K562 (cell line): ENCODE measurements at regions not wholly inside any gene's neighbourhood (a gene's known extent, or its start where the extent isn't known, plus 50 kb on each side); places are given as distances from the start of the nearest gene placed in this dataset.

Experiments
- ATAC-seq: fragments of 200-7000 bp; cut with Tn5 transposase; 3 replicates; pipeline ENCODE4 v1.9.1; 2020; ENCODE audit warnings: moderate library complexity
- BruUV-seq: library from RNA; stranded (reverse); fragments of 400-500 nt; replicated peaks from 2 replicates; lab custom pipeline; 2021; lab: Mats Ljungman, UMichigan
- CTCF ChIA-PET: fragments of 300-600 bp; formaldehyde crosslinking; extraction: SDS; loops from one replicate; lab custom pipeline; 2021; ENCODE audit warnings: low intra/inter-chr PET ratio; lab: Yijun Ruan, JAX
- POLR2A ChIA-PET: fragments of 300-600, 350-650 bp; sonication (Branson Sonifier 250); formaldehyde crosslinking; extraction: SDS; loops from one replicate; lab custom pipeline; 2021; ENCODE audit warnings: antibody characterized with exemption, inconsistent platforms; lab: Yijun Ruan, JAX
- DNase-seq, 4 experiments: peaks; one replicate each; pipeline versions ENCODE4 v3.0.0 to v3.0.0-alpha.2; 2011 to 2018; ENCODE audit warnings: low spot score in 3 of 4, mixed read lengths in 3 of 4; ENCODE audit errors: extremely low read depth in 1 of 4
- FAIRE-seq: peaks from 2 replicates; lab custom pipeline; 2011; peaks lifted over from hg19 to GRCh38; lab: Jason Lieb, UNC
- H2AFZ ChIP-seq: 2 replicates; pipeline ENCODE4 v1.6.0; 2011; ENCODE audit warnings: low read depth, low read length, control low read depth, inconsistent platforms
- H3K27ac ChIP-seq: fragments of 200-600 bp; 3 replicates; pipeline ENCODE4 v1.8.0; 2011; ENCODE audit warnings: low read depth, mild to moderate bottlenecking, control low read depth, inconsistent platforms, low read length, moderate library complexity, mixed read lengths; ENCODE audit errors: extremely low read depth
- H3K27me3 ChIP-seq, 2 experiments: fragments of 300-600 bp in 1 of 2; 2 replicates in 1 of 2; 3 replicates in 1 of 2; pipeline versions ENCODE4 v1.6.0 to v1.8.0; 2011; ENCODE audit warnings: inconsistent platforms in 2 of 2, low read length in 2 of 2, mild to moderate bottlenecking in 1 of 2, mixed read lengths in 1 of 2, moderate library complexity in 1 of 2; ENCODE audit not compliant: control insufficient read depth in 2 of 2, insufficient read depth in 2 of 2
- H3K36me3 ChIP-seq: fragments of 300-600 bp; 3 replicates; pipeline ENCODE4 v1.8.0; 2011; ENCODE audit warnings: mild to moderate bottlenecking, low read length, inconsistent platforms; ENCODE audit not compliant: control insufficient read depth, insufficient read depth
- H3K4me1 ChIP-seq, 2 experiments: fragments of 200-600 bp in 1 of 2; replicated peaks in 1 of 2; 2 replicates in 1 of 2; 3 replicates in 1 of 2; pipeline versions ENCODE4 v1.5.1 to v1.8.0; 2011; ENCODE audit warnings: inconsistent platforms in 2 of 2, low read length in 2 of 2, mild to moderate bottlenecking in 1 of 2, mixed read lengths in 1 of 2, moderate library complexity in 1 of 2; ENCODE audit not compliant: control insufficient read depth in 2 of 2, insufficient read depth in 2 of 2
- H3K4me2 ChIP-seq: 2 replicates; pipeline ENCODE4 v1.6.1; 2011; ENCODE audit warnings: low read length, control low read depth, inconsistent platforms, mixed read lengths; ENCODE audit not compliant: insufficient read depth
- H3K4me3 ChIP-seq: fragments of 200-600 bp; sonication (generic), shearing (Covaris generic); 2 replicates; pipeline ENCODE4 v1.5.1; 2016; ENCODE audit warnings: control low read depth, inconsistent platforms
- H3K79me2 ChIP-seq: fragments of 200-600 bp; 3 replicates; pipeline ENCODE4 v1.8.0; 2011; ENCODE audit warnings: low read length, inconsistent platforms; ENCODE audit not compliant: control insufficient read depth, insufficient read depth
- H3K9ac ChIP-seq, 2 experiments: 2 replicates each; pipeline versions ENCODE4 v1.6.0 to v1.6.1; 2011; ENCODE audit warnings: low read depth in 2 of 2, low read length in 2 of 2, control low read depth in 1 of 2, inconsistent platforms in 1 of 2, mild to moderate bottlenecking in 1 of 2, mixed read lengths in 1 of 2; ENCODE audit not compliant: insufficient read depth in 1 of 2
- H3K9me1 ChIP-seq: one replicate; pipeline ENCODE4 v1.6.0; 2011; ENCODE audit warnings: inconsistent platforms, mild to moderate bottlenecking, low read length, moderate library complexity; ENCODE audit not compliant: control insufficient read depth, insufficient read depth
- H3K9me3 ChIP-seq: replicated peaks from 2 replicates; pipeline ENCODE4 v1.5.1; 2011; ENCODE audit warnings: low read depth, low read length, inconsistent platforms; ENCODE audit not compliant: control insufficient read depth, insufficient read depth
- H4K20me1 ChIP-seq: replicated peaks from 2 replicates; pipeline ENCODE4 v1.6.1; 2011; ENCODE audit warnings: low read length, inconsistent platforms, mixed read lengths; ENCODE audit not compliant: control insufficient read depth, insufficient read depth
- CHD1 ChIP-seq: fragments of 200-600 bp; sonication (generic); IDR thresholded peaks from one replicate; pipeline ENCODE4 v1.6.1; 2012; ENCODE audit warnings: mild to moderate bottlenecking, moderate library complexity, low read length, inconsistent platforms
- EP400 ChIP-seq: fragments of 450-650 bp; IDR thresholded peaks from 2 replicates; pipeline ENCODE4 v1.6.1; 2017; ENCODE audit warnings: antibody characterized with exemption, mild to moderate bottlenecking, moderate library complexity
- FOXA1 ChIP-seq: fragments of 450-650 bp; IDR thresholded peaks from 2 replicates; pipeline ENCODE4 v1.6.1; 2016; ENCODE audit warnings: mild to moderate bottlenecking, borderline replicate concordance
- KLF1 ChIP-seq: fragments of 450-650 bp; IDR thresholded peaks from 2 replicates; pipeline ENCODE4 v1.6.1; 2016; ENCODE audit warnings: missing genetic modification characterization, missing compliant biosample characterization
- POU5F1 ChIP-seq: fragments of 150-350 bp; IDR thresholded peaks from 2 replicates; pipeline ENCODE4 v1.6.1; 2014; ENCODE audit warnings: borderline replicate concordance, low read length, low read depth, mild to moderate bottlenecking; ENCODE audit not compliant: partially characterized antibody
- XRCC3 ChIP-seq: fragments of 450-650 bp; IDR thresholded peaks from 2 replicates; pipeline ENCODE4 v1.6.1; 2017; ENCODE audit warnings: mild to moderate bottlenecking, moderate library complexity
- YY1 ChIP-seq, 3 experiments: IDR thresholded peaks; 2 replicates each; pipeline ENCODE4 v1.6.1; 2011; ENCODE audit warnings: low read length in 2 of 3, mild to moderate bottlenecking in 2 of 3, moderate library complexity in 2 of 3, borderline replicate concordance in 1 of 3, control low read depth in 1 of 3, low read depth in 1 of 3; ENCODE audit not compliant: insufficient read depth in 3 of 3, insufficient replicate concordance in 2 of 3, control insufficient read depth in 1 of 3, insufficient read length in 1 of 3; ENCODE audit errors: extremely low read depth in 1 of 3
- ZBED1 ChIP-seq: IDR thresholded peaks from 2 replicates; pipeline ENCODE4 v1.6.1; 2014
- ZKSCAN8 ChIP-seq: fragments of 200-800 bp; sonication (Bioruptor generic); IDR thresholded peaks from 2 replicates; pipeline ENCODE4 v1.6.1; 2016; ENCODE audit warnings: missing genetic modification characterization, missing compliant biosample characterization
- ZNF124 ChIP-seq: sonication (generic); formaldehyde crosslinking; IDR thresholded peaks from 2 replicates; pipeline ENCODE4 v1.8.1; 2022; ENCODE audit warnings: missing genetic modification reagents
- ZNF696 ChIP-seq: fragments of 250-450 bp; sonication (Bioruptor Pico); conservative IDR thresholded peaks from 2 replicates; pipeline ENCODE4 v1.4.0; 2020; ENCODE audit warnings: mild to moderate bottlenecking, moderate library complexity
- whole genome bisulfite sequencing: fragments of 100-300 bp; shearing (Covaris generic); methylation state at CpG from one replicate; pipeline ENCODE4 v1.1.6; 2016; ENCODE audit warnings: low coverage, mixed read lengths; ENCODE audit not compliant: insufficient coverage; ENCODE audit errors: missing lambda C conversion rate; 5-methylcytosine and 5-hydroxymethylcytosine counted together
- in situ Hi-C: fragments of 300-500 bp; cut with MboI; formaldehyde crosslinking; loops from 4 replicates; pipeline ENCODE4 v1.15.0; 2018; ENCODE audit warnings: inconsistent platforms, mixed read lengths
- intact Hi-C: fragments of 100-400 bp; cut with micrococcal nuclease; formaldehyde crosslinking; loops from 2 replicates; pipeline ENCODE4 v1.14.2; 2022
- TF ChIP-seq, protein P1 (sequence below): fragments of 250-450 bp; sonication (Bioruptor Pico); IDR thresholded peaks from 2 replicates; pipeline ENCODE4 v1.8.0; 2021; ENCODE audit warnings: mild to moderate bottlenecking, moderate library complexity
- TF ChIP-seq, protein P2 (sequence below): fragments of 450-650 bp; formaldehyde crosslinking; IDR thresholded peaks from 2 replicates; pipeline ENCODE4 v1.4.0; 2020; ENCODE audit warnings: mild to moderate bottlenecking, moderate library complexity

- BruUV-seq = no TSS peak
- Histone ChIP-seq H3K36me3 (no peaks in the 10 kb centered on the region), H3K4me2 (no peak overlapping the region), H2AFZ (no peak overlapping the region), H3K4me1 (no peaks in the 10 kb centered on the region; a peak in 1 of 5 replicates), H3K9me3 (no peaks in the 10 kb centered on the region), H3K9me1 (no peaks in the 10 kb centered on the region), H3K79me2 (no peaks in the 10 kb centered on the region), H3K4me3 (no peak overlapping the region), H4K20me1 (peaks cover 3% of the 10 kb centered on the region; the same call in 1 of the 2 replicates), H3K27ac (no peak overlapping the region), H3K27me3 (peaks cover 20 to 47% of the 10 kb centered on the region in 2 experiments), H3K9ac (no peak overlapping the region)
- TF ChIP-seq EP400 (no peak), XRCC3 (no peak), ZNF696 (CRISPR knock-in tag) (no peak), ZNF124 (CRISPR knock-in tag) (no peak), ZBED1 (no peak), POU5F1 (no peak), YY1 (IDR thresholded peaks at IDR 0.05; ENCODE audit: borderline replicate concordance in 1 of 3, control insufficient read depth in 1 of 3, extremely low read depth in 1 of 3, insufficient read depth in 3 of 3, insufficient read length in 1 of 3, insufficient replicate concordance in 2 of 3, low read depth in 1 of 3, low read length in 2 of 3) (no peak), ZKSCAN8 (CRISPR knock-in tag) (no peak), CHD1 (no peak), FOXA1 (no peak), KLF1 (no peak)
- TF ChIP-seq, protein P1, sequence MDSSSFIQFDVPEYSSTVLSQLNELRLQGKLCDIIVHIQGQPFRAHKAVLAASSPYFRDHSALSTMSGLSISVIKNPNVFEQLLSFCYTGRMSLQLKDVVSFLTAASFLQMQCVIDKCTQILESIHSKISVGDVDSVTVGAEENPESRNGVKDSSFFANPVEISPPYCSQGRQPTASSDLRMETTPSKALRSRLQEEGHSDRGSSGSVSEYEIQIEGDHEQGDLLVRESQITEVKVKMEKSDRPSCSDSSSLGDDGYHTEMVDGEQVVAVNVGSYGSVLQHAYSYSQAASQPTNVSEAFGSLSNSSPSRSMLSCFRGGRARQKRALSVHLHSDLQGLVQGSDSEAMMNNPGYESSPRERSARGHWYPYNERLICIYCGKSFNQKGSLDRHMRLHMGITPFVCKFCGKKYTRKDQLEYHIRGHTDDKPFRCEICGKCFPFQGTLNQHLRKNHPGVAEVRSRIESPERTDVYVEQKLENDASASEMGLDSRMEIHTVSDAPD (CRISPR knock-in tag) = no peak
- TF ChIP-seq, protein P2, sequence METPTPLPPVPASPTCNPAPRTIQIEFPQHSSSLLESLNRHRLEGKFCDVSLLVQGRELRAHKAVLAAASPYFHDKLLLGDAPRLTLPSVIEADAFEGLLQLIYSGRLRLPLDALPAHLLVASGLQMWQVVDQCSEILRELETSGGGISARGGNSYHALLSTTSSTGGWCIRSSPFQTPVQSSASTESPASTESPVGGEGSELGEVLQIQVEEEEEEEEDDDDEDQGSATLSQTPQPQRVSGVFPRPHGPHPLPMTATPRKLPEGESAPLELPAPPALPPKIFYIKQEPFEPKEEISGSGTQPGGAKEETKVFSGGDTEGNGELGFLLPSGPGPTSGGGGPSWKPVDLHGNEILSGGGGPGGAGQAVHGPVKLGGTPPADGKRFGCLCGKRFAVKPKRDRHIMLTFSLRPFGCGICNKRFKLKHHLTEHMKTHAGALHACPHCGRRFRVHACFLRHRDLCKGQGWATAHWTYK (CRISPR knock-in tag) = no peak
- ChIA-PET CTCF (no interaction called here), POLR2A (no interaction called here)
- intact Hi-C loops (no loop called here), in situ Hi-C loops (no loop called here)
- no peak for ATAC-seq
- WGBS = 0% methylated on average over 1 of the region's 1 CpG
- no peak for DNase-seq
- FAIRE-seq = no peak
These were observed 83.7 kb upstream of the ARMC2 start for GRCh38 chr6:108764580-108764950.
